WTC11 (cell line): ENCODE measurements at regions not wholly inside any gene's neighbourhood (a gene's known extent, or its start where the extent isn't known, plus 50 kb on each side); places are given as distances from the start of the nearest gene placed in this dataset.

Experiments
- ATF3 ChIP-seq: sonication (generic); formaldehyde crosslinking; conservative IDR thresholded peaks from 2 replicates; pipeline ENCODE4 v1.8.1; 2022; ENCODE audit warnings: mild to moderate bottlenecking, missing genetic modification reagents
- CBFB ChIP-seq: sonication (generic); formaldehyde crosslinking; IDR thresholded peaks from 2 replicates; pipeline ENCODE4 v1.8.1; 2022; ENCODE audit warnings: mild to moderate bottlenecking, low read depth, missing genetic modification reagents
- IRF2 ChIP-seq: sonication (generic); formaldehyde crosslinking; IDR thresholded peaks from 2 replicates; pipeline ENCODE4 v1.8.0; 2022; ENCODE audit warnings: low read depth, missing genetic modification reagents, borderline replicate concordance
- NR3C1 ChIP-seq: sonication (generic); formaldehyde crosslinking; conservative IDR thresholded peaks from 2 replicates; pipeline ENCODE4 v1.8.1; 2023; ENCODE audit warnings: low read depth, mild to moderate bottlenecking, missing genetic modification reagents
- SP1 ChIP-seq: sonication (generic); formaldehyde crosslinking; conservative IDR thresholded peaks from 2 replicates; pipeline ENCODE4 v1.8.1; 2022; ENCODE audit warnings: missing genetic modification reagents
- TF ChIP-seq, protein P1 (sequence below): sonication (generic); formaldehyde crosslinking; IDR thresholded peaks from 2 replicates; pipeline ENCODE4 v1.8.0; 2022; ENCODE audit warnings: mild to moderate bottlenecking, missing genetic modification reagents
- TF ChIP-seq, protein P2 (sequence below): sonication (generic); formaldehyde crosslinking; IDR thresholded peaks from 2 replicates; pipeline ENCODE4 v1.8.1; 2023; ENCODE audit warnings: mild to moderate bottlenecking, moderate library complexity, missing genetic modification reagents
- TF ChIP-seq, protein P3 (sequence below): fragments of 200-600 bp; IDR thresholded peaks from 2 replicates; pipeline ENCODE4 v1.8.0; 2022; ENCODE audit warnings: antibody characterized with exemption

GRCh38 chr1:178621822-178622221 is 103.2 kb upstream of the RALGPS2 start:
- TF ChIP-seq, protein P1, sequence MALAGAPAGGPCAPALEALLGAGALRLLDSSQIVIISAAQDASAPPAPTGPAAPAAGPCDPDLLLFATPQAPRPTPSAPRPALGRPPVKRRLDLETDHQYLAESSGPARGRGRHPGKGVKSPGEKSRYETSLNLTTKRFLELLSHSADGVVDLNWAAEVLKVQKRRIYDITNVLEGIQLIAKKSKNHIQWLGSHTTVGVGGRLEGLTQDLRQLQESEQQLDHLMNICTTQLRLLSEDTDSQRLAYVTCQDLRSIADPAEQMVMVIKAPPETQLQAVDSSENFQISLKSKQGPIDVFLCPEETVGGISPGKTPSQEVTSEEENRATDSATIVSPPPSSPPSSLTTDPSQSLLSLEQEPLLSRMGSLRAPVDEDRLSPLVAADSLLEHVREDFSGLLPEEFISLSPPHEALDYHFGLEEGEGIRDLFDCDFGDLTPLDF = no peak
- TF ChIP-seq IRF2 (CRISPR knock-in tag) = no peak
- TF ChIP-seq, protein P2, sequence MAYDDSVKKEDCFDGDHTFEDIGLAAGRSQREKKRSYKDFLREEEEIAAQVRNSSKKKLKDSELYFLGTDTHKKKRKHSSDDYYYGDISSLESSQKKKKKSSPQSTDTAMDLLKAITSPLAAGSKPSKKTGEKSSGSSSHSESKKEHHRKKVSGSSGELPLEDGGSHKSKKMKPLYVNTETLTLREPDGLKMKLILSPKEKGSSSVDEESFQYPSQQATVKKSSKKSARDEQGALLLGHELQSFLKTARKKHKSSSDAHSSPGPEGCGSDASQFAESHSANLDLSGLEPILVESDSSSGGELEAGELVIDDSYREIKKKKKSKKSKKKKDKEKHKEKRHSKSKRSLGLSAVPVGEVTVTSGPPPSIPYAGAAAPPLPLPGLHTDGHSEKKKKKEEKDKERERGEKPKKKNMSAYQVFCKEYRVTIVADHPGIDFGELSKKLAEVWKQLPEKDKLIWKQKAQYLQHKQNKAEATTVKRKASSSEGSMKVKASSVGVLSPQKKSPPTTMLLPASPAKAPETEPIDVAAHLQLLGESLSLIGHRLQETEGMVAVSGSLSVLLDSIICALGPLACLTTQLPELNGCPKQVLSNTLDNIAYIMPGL (CRISPR knock-in tag) = no peak
- TF ChIP-seq, protein P3, sequence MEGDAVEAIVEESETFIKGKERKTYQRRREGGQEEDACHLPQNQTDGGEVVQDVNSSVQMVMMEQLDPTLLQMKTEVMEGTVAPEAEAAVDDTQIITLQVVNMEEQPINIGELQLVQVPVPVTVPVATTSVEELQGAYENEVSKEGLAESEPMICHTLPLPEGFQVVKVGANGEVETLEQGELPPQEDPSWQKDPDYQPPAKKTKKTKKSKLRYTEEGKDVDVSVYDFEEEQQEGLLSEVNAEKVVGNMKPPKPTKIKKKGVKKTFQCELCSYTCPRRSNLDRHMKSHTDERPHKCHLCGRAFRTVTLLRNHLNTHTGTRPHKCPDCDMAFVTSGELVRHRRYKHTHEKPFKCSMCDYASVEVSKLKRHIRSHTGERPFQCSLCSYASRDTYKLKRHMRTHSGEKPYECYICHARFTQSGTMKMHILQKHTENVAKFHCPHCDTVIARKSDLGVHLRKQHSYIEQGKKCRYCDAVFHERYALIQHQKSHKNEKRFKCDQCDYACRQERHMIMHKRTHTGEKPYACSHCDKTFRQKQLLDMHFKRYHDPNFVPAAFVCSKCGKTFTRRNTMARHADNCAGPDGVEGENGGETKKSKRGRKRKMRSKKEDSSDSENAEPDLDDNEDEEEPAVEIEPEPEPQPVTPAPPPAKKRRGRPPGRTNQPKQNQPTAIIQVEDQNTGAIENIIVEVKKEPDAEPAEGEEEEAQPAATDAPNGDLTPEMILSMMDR = no peak
- TF ChIP-seq SP1 (CRISPR knock-in tag) = no peak
- TF ChIP-seq CBFB (CRISPR knock-in tag) = no peak
- no peak for TF ChIP-seq NR3C1 (CRISPR knock-in tag)
- no peak for TF ChIP-seq ATF3 (CRISPR knock-in tag)
